ENCODE measurements at regions not wholly inside any gene's neighbourhood (a gene's known extent, or its start where the extent isn't known, plus 50 kb on each side); places are given as distances from the start of the nearest gene placed in this dataset.

DNA sequence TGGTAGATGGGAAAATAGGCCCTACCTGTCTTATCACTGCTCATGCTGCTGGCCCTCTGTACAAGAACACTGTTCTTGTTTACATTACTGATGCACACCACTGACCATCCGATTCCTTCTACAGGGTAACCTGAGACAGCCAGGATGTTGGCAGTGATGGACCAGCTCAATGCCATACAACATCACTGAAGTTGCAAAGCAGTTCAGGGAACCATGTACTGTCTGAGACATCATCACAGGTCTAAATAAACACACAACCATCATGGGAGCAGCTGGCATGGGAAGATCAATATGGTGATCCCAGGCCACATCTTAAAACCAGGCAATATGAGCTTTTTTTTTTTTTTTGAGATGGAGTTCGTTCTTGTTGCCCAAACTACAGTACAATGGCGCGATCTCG lies 59.0 kb downstream of the IARS1 start:
- Histone ChIP-seq H3K36me3 (ENCODE audit: control insufficient read depth, low read length) (peaks cover 94% of the 10 kb centered on the region), H3F3A (ENCODE audit: control insufficient read depth, insufficient read depth) (peaks cover 4% of the 10 kb centered on the region; the same call in 1 of the 2 replicates), H3K27me3 (ENCODE audit: control insufficient read depth, low read length) (no peaks in the 10 kb centered on the region), H3K4me3 (ENCODE audit: low read length) (no peak overlapping the region), H3K4me1 (ENCODE audit: control insufficient read depth, low read length) (no peaks in the 10 kb centered on the region), H3K9me3 (ENCODE audit: control insufficient read depth, insufficient read depth, low read length) (no peaks in the 10 kb centered on the region), H3K79me2 (ENCODE audit: control insufficient read depth, low read length) (0 out of 2 replicates have a peak, but pooled peaks cover 3% of the 10 kb centered on the region), H3K27ac (ENCODE audit: low read depth, low read length) (no peak overlapping the region), H3K9me2 (replicated peaks; ENCODE audit: control insufficient read depth, low read length) (no peaks in the 10 kb centered on the region), H3K4me2 (ENCODE audit: low read length) (no peak overlapping the region), H4K20me1 (ENCODE audit: control insufficient read depth, insufficient read depth, low read depth, low read length) (no peaks in the 10 kb centered on the region)
- TF ChIP-seq CTCF (IDR thresholded peaks at IDR 0.05; ENCODE audit: low read depth, low read length, poor library complexity, severe bottlenecking) = no peak
- no peak for TF ChIP-seq EZH2phosphoT487 (IDR thresholded peaks at IDR 0.05; ENCODE audit: borderline replicate concordance, low read length)

GRCh38 chr9:92232190-92232589 lies 61.3 kb downstream of the IARS1 start:
- H3F3A ChIP-seq (ENCODE audit: control insufficient read depth, insufficient read depth) = peaks cover 4% of the 10 kb centered on the region; the same call in 1 of the 2 replicates
- no peak overlapping the region for H3K4me3 ChIP-seq (ENCODE audit: low read length)
- no peaks in the 10 kb centered on the region for H3K4me1 ChIP-seq (ENCODE audit: control insufficient read depth, low read length)
- no peak overlapping the region for H3K4me2 ChIP-seq (ENCODE audit: low read length)
- H3K9me2 ChIP-seq (replicated peaks; ENCODE audit: control insufficient read depth, low read length) = no peaks in the 10 kb centered on the region
- no peaks in the 10 kb centered on the region for H4K20me1 ChIP-seq (ENCODE audit: control insufficient read depth, insufficient read depth, low read depth, low read length)
- no peak for TF ChIP-seq EZH2phosphoT487 (IDR thresholded peaks at IDR 0.05; ENCODE audit: borderline replicate concordance, low read length)
- TF ChIP-seq CTCF (IDR thresholded peaks at IDR 0.05; ENCODE audit: low read depth, low read length, poor library complexity, severe bottlenecking) = no peak
- H3K36me3 ChIP-seq (ENCODE audit: control insufficient read depth, low read length) = peaks cover 87% of the 10 kb centered on the region
- no peak overlapping the region for H3K27ac ChIP-seq (ENCODE audit: low read depth, low read length)
- peaks cover 8% of the 10 kb centered on the region; the same call in 1 of the 2 replicates for H3K79me2 ChIP-seq (ENCODE audit: control insufficient read depth, low read length)
- H3K9me3 ChIP-seq (ENCODE audit: control insufficient read depth, insufficient read depth, low read length) = no peaks in the 10 kb centered on the region
- no peaks in the 10 kb centered on the region for H3K27me3 ChIP-seq (ENCODE audit: control insufficient read depth, low read length)

DNA sequence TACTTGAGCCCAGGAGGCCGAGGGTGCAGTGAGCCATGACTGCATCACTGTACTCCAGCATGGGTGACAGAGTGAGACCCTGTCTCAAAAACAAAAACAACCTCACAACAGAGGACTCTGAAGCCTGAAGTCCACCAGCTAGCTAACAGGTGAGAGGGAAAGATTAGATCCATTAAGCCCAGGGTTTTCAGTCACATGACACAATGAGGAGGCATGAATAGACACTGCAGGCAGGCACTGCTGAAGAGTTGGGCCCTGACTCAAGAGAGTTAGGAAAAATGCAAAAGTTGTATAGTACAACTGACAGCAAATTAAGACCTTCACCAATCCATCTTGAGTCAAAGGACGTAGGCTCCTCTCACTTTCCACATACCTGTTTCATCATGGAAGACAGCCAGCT lies 64.9 kb downstream of the IARS1 start:
- TF ChIP-seq CTCF (IDR thresholded peaks at IDR 0.05; ENCODE audit: low read depth, low read length, poor library complexity, severe bottlenecking) (no peak), EZH2phosphoT487 (IDR thresholded peaks at IDR 0.05; ENCODE audit: borderline replicate concordance, low read length) (no peak)
- Histone ChIP-seq H3K36me3 (ENCODE audit: control insufficient read depth, low read length) (peaks cover 80% of the 10 kb centered on the region), H3K9me3 (ENCODE audit: control insufficient read depth, insufficient read depth, low read length) (no peaks in the 10 kb centered on the region), H3K27me3 (ENCODE audit: control insufficient read depth, low read length) (no peaks in the 10 kb centered on the region), H3K27ac (ENCODE audit: low read depth, low read length) (no peak overlapping the region), H3F3A (ENCODE audit: control insufficient read depth, insufficient read depth) (no peaks in the 10 kb centered on the region), H3K4me1 (ENCODE audit: control insufficient read depth, low read length) (no peaks in the 10 kb centered on the region), H3K9me2 (replicated peaks; ENCODE audit: control insufficient read depth, low read length) (no peaks in the 10 kb centered on the region), H3K4me3 (ENCODE audit: low read length) (no peak overlapping the region), H3K4me2 (ENCODE audit: low read length) (no peak overlapping the region), H4K20me1 (ENCODE audit: control insufficient read depth, insufficient read depth, low read depth, low read length) (no peaks in the 10 kb centered on the region), H3K79me2 (ENCODE audit: control insufficient read depth, low read length) (peaks cover 22% of the 10 kb centered on the region)

All from DOHH2 (cell line).